ENCODE measurements at regions not wholly inside any gene's neighbourhood (a gene's known extent, or its start where the extent isn't known, plus 50 kb on each side); places are given as distances from the start of the nearest gene placed in this dataset.

GRCh38 chr17:77387891-77388290 is 247.1 kb downstream of the SEC14L1 start:
- no peak for TF ChIP-seq POLR2AphosphoS5 (IDR thresholded peaks at IDR 0.05; ENCODE audit: low read depth, low read length)
- no peak for TF ChIP-seq POLR2A (IDR thresholded peaks at IDR 0.05; ENCODE audit: low read depth, low read length)
- TF ChIP-seq TAF1 (IDR thresholded peaks at IDR 0.05; ENCODE audit: low read depth, low read length): no peak
